PC-9 (cell line): ENCODE measurements at regions not wholly inside any gene's neighbourhood (a gene's known extent, or its start where the extent isn't known, plus 50 kb on each side); places are given as distances from the start of the nearest gene placed in this dataset.

Experiments used
- BruUV-seq: library from RNA; stranded (reverse); fragments of 400-500 nt; replicated peaks from 2 replicates; lab custom pipeline; 2021; lab: Mats Ljungman, UMichigan
- CTCF ChIA-PET: fragments of 300-600 bp; sonication (Branson Sonifier 250); formaldehyde crosslinking; loops from one replicate; lab custom pipeline; 2022; ENCODE audit warnings: antibody characterized with exemption; lab: Charles Lee
- POLR2A ChIA-PET: fragments of 300-600 bp; sonication (Branson Sonifier 250); formaldehyde crosslinking; loops from one replicate; lab custom pipeline; 2022; ENCODE audit warnings: antibody characterized with exemption; ENCODE audit not compliant: unreplicated experiment; lab: Charles Lee
- DNase-seq, 2 experiments: peaks; one replicate each; pipeline versions ENCODE4 v3.0.0 to v3.0.0-alpha.2; 2015 to 2022; ENCODE audit warnings: mixed read lengths in 1 of 2
- H2AFZ ChIP-seq: fragments of 200-600 bp; sonication (generic); 2 replicates; pipeline ENCODE4 v1.8.1; 2017; ENCODE audit warnings: antibody characterized with exemption
- H3F3A ChIP-seq: fragments of 200-600 bp; sonication (generic); 2 replicates; pipeline ENCODE4 v1.8.1; 2017; ENCODE audit warnings: antibody characterized with exemption, mild to moderate bottlenecking, low read depth; ENCODE audit not compliant: insufficient read depth
- H3K27ac ChIP-seq: fragments of 200-600 bp; sonication (generic); 2 replicates; pipeline ENCODE4 v1.6.1; 2016; ENCODE audit warnings: mixed run types
- H3K27me3 ChIP-seq: fragments of 200-600 bp; sonication (generic); 2 replicates; pipeline ENCODE4 v1.6.1; 2016; ENCODE audit warnings: low read depth, mixed run types; ENCODE audit not compliant: insufficient read depth
- H3K36me3 ChIP-seq: fragments of 200-600 bp; sonication (generic); 2 replicates; pipeline ENCODE4 v1.6.1; 2016; ENCODE audit warnings: low read depth, mixed run types
- H3K4me1 ChIP-seq: fragments of 200-600 bp; sonication (generic); replicated peaks from 2 replicates; pipeline ENCODE4 v1.6.1; 2016; ENCODE audit warnings: mixed run types; ENCODE audit not compliant: insufficient read depth
- H3K4me2 ChIP-seq: fragments of 200-600 bp; sonication (generic); 2 replicates; pipeline ENCODE4 v1.6.1; 2017; ENCODE audit warnings: mixed run types
- H3K4me3 ChIP-seq: fragments of 200-600 bp; sonication (generic); 2 replicates; pipeline ENCODE4 v1.6.1; 2016; ENCODE audit warnings: mixed run types
- H3K79me2 ChIP-seq: fragments of 200-600 bp; sonication (generic); 2 replicates; pipeline ENCODE4 v1.6.1; 2017; ENCODE audit warnings: low read depth, mixed run types
- H3K9me2 ChIP-seq: fragments of 200-600 bp; sonication (generic); 2 replicates; pipeline ENCODE4 v1.8.1; 2017; ENCODE audit warnings: mild to moderate bottlenecking; ENCODE audit not compliant: insufficient read depth
- H3K9me3 ChIP-seq: fragments of 200-600 bp; sonication (generic); 2 replicates; pipeline ENCODE4 v1.8.1; 2016; ENCODE audit warnings: low read depth; ENCODE audit not compliant: insufficient read depth
- H4K20me1 ChIP-seq: fragments of 200-600 bp; sonication (generic); 2 replicates; pipeline ENCODE4 v1.8.1; 2017; ENCODE audit not compliant: insufficient read depth
- CTCF ChIP-seq: fragments of 200-600 bp; sonication (generic); conservative IDR thresholded peaks from 2 replicates; pipeline ENCODE4 v1.6.1; 2017; ENCODE audit warnings: mixed run types, antibody characterized with exemption, mild to moderate bottlenecking, moderate library complexity
- EZH2 ChIP-seq: fragments of 200-600 bp; sonication (generic); IDR thresholded peaks from 2 replicates; pipeline ENCODE4 v1.8.0; 2017; ENCODE audit warnings: antibody characterized with exemption, low read depth
- intact Hi-C: fragments of 100-400 bp; cut with micrococcal nuclease; formaldehyde crosslinking; loops from one replicate; pipeline ENCODE4 v1.10.0; 2022; ENCODE audit not compliant: unreplicated experiment

- no peaks in the 10 kb centered on the region for H3K9me2 ChIP-seq
- H3K4me1 ChIP-seq, result peaks cover 5% of the 10 kb centered on the region; the same call in 1 of the 2 replicates
- peak overlapping the region; percentile 77 for H3K4me2 ChIP-seq
- no peaks in the 10 kb centered on the region for H3K79me2 ChIP-seq
- CTCF ChIA-PET, result interaction anchor here (0.6 kb wide), 1 partner anchor 199 kb away, joined by 3 read pairs; no protein-coding TSS in a partner anchor
- H4K20me1 ChIP-seq, result no peaks in the 10 kb centered on the region
- no peaks in the 10 kb centered on the region for H3K36me3 ChIP-seq
- H2AFZ ChIP-seq, result peak overlapping the region; percentile 55; the same call in 1 of the 2 replicates
- BruUV-seq, result no TSS peak
- no peaks in the 10 kb centered on the region for H3F3A ChIP-seq
- peak in 1 of 2 experiments; percentile 50 for DNase-seq
- H3K9me3 ChIP-seq, result no peaks in the 10 kb centered on the region
- TF ChIP-seq EZH2 (no peak), CTCF (no peak)
- no peak overlapping the region for H3K27ac ChIP-seq
- POLR2A ChIA-PET, result interaction anchor here (0.6 kb wide), 1 partner anchor 207 kb away, joined by 4 read pairs; no protein-coding TSS in a partner anchor
- intact Hi-C loops, result no loop called here
- no peaks in the 10 kb centered on the region; the same call in 1 of the 2 replicates for H3K27me3 ChIP-seq
- peak overlapping the region; percentile 57 for H3K4me3 ChIP-seq
Measured at GRCh38 chr10:61000769-61001730, 57.1 kb upstream of the RHOBTB1 start.

GRCh38 chr10:60998932-60999331 is 54.9 kb upstream of the RHOBTB1 start:
- no peak for DNase-seq
- H3K4me1 ChIP-seq, result peaks cover 5% of the 10 kb centered on the region; the same call in 1 of the 2 replicates
- H3K9me3 ChIP-seq, result no peaks in the 10 kb centered on the region
- no peak overlapping the region for H2AFZ ChIP-seq
- POLR2A ChIA-PET, result no interaction called here
- no peak for TF ChIP-seq EZH2
- no peak for TF ChIP-seq CTCF
- no peaks in the 10 kb centered on the region for H3K9me2 ChIP-seq
- H3K79me2 ChIP-seq, result no peaks in the 10 kb centered on the region
- no peaks in the 10 kb centered on the region for H3F3A ChIP-seq
- no peak overlapping the region for H3K4me2 ChIP-seq
- no peak overlapping the region for H3K27ac ChIP-seq
- no TSS peak for BruUV-seq
- no peaks in the 10 kb centered on the region for H3K36me3 ChIP-seq
- intact Hi-C loops, result no loop called here
- H4K20me1 ChIP-seq, result no peaks in the 10 kb centered on the region
- no peak overlapping the region for H3K4me3 ChIP-seq
- H3K27me3 ChIP-seq, result no peaks in the 10 kb centered on the region; the same call in 1 of the 2 replicates
- CTCF ChIA-PET, result no interaction called here

GRCh38 chr10:60994128-60994527 is 50.1 kb upstream of the RHOBTB1 start:
- H4K20me1 ChIP-seq, result no peaks in the 10 kb centered on the region
- no peak overlapping the region for H2AFZ ChIP-seq
- intact Hi-C loops, result no loop called here
- DNase-seq, result no peak
- BruUV-seq, result no TSS peak
- H3K4me2 ChIP-seq, result no peak overlapping the region
- H3K9me2 ChIP-seq, result no peaks in the 10 kb centered on the region
- no peaks in the 10 kb centered on the region for H3K36me3 ChIP-seq
- ChIA-PET CTCF (interaction anchor here (0.5 to 0.6 kb wide), 2 partner anchors 28 to 805 kb away, joined by 4 to 5 read pairs; no protein-coding TSS in a partner anchor), POLR2A (no interaction called here)
- no peak for TF ChIP-seq EZH2
- TF ChIP-seq CTCF, result no peak
- H3K4me1 ChIP-seq, result no peaks in the 10 kb centered on the region
- no peaks in the 10 kb centered on the region for H3K79me2 ChIP-seq
- no peak overlapping the region for H3K4me3 ChIP-seq
- no peak overlapping the region for H3K27ac ChIP-seq
- no peaks in the 10 kb centered on the region for H3K27me3 ChIP-seq
- no peaks in the 10 kb centered on the region for H3K9me3 ChIP-seq
- no peaks in the 10 kb centered on the region for H3F3A ChIP-seq
